OCI-LY7 (cell line): ENCODE measurements at regions not wholly inside any gene's neighbourhood (a gene's known extent, or its start where the extent isn't known, plus 50 kb on each side); places are given as distances from the start of the nearest gene placed in this dataset.

ENCODE experiments used
- BruUV-seq: library from RNA; stranded (reverse); fragments of 400-500 nt; replicated peaks from 2 replicates; lab custom pipeline; 2021; lab: Mats Ljungman, UMichigan
- CTCF ChIA-PET: fragments of 300-600 bp; sonication (Branson Sonifier 250); formaldehyde crosslinking; loops from one replicate; lab custom pipeline; 2022; ENCODE audit warnings: antibody characterized with exemption; ENCODE audit not compliant: unreplicated experiment; lab: Charles Lee
- POLR2A ChIA-PET: fragments of 300-600 bp; sonication (Branson Sonifier 250); formaldehyde crosslinking; loops from one replicate; lab custom pipeline; 2022; ENCODE audit warnings: antibody characterized with exemption; lab: Charles Lee
- DNase-seq: peaks from one replicate; pipeline ENCODE4 v3.0.0-alpha.2; 2015; ENCODE audit warnings: low spot score
- H2AFZ ChIP-seq: fragments of 200-600 bp; sonication (generic), shearing (Covaris generic); 2 replicates; pipeline ENCODE4 v1.6.1; 2014; ENCODE audit warnings: mild to moderate bottlenecking, antibody characterized with exemption, low read length, moderate library complexity
- H3K27ac ChIP-seq: fragments of 200-600 bp; sonication (generic); 2 replicates; pipeline ENCODE4 v1.5.1; 2014; ENCODE audit warnings: mixed run types, low read depth, mild to moderate bottlenecking, moderate library complexity, low read length, inconsistent platforms; ENCODE audit not compliant: poor library complexity, severe bottlenecking
- H3K36me3 ChIP-seq: fragments of 200-600 bp; sonication (generic); 2 replicates; pipeline ENCODE4 v1.6.1; 2014; ENCODE audit warnings: mild to moderate bottlenecking, antibody characterized with exemption, low read length, moderate library complexity, mixed read lengths; ENCODE audit not compliant: insufficient read depth
- H3K4me1 ChIP-seq: fragments of 200-600 bp; sonication (generic); 2 replicates; pipeline ENCODE4 v1.5.1; 2014; ENCODE audit warnings: mild to moderate bottlenecking, low read length; ENCODE audit not compliant: insufficient read depth, poor library complexity, severe bottlenecking
- H3K4me2 ChIP-seq: fragments of 200-600 bp; sonication (generic); 2 replicates; pipeline ENCODE4 v1.6.1; 2014; ENCODE audit warnings: mild to moderate bottlenecking, low read length
- H3K4me3 ChIP-seq: fragments of 200-600 bp; sonication (generic); 2 replicates; pipeline ENCODE4 v1.5.1; 2014; ENCODE audit warnings: mild to moderate bottlenecking, low read depth, low read length; ENCODE audit not compliant: poor library complexity, severe bottlenecking
- H3K79me2 ChIP-seq: fragments of 200-600 bp; sonication (generic); 2 replicates; pipeline ENCODE4 v1.6.1; 2016; ENCODE audit warnings: low read depth, mild to moderate bottlenecking, low read length, moderate library complexity, mixed read lengths; ENCODE audit not compliant: insufficient read depth
- H3K9me2 ChIP-seq: fragments of 200-600 bp; sonication (generic); 2 replicates; pipeline ENCODE4 v1.6.1; 2016; ENCODE audit warnings: mild to moderate bottlenecking, low read length, mixed read lengths; ENCODE audit not compliant: insufficient read depth
- H3K9me3 ChIP-seq: fragments of 200-600 bp; sonication (generic); 2 replicates; pipeline ENCODE4 v1.6.1; 2014; ENCODE audit warnings: mild to moderate bottlenecking, mixed run types, low read length, mixed read lengths
- H4K20me1 ChIP-seq: fragments of 200-600 bp; sonication (generic); 2 replicates; pipeline ENCODE4 v1.6.1; 2014; ENCODE audit warnings: mild to moderate bottlenecking, antibody characterized with exemption, low read length, moderate library complexity, mixed read lengths; ENCODE audit not compliant: insufficient read depth
- CTCF ChIP-seq: fragments of 200-600 bp; sonication (generic); conservative IDR thresholded peaks from 2 replicates; pipeline ENCODE4 v1.5.1; 2014; ENCODE audit warnings: mild to moderate bottlenecking, antibody characterized with exemption, low read length, moderate library complexity, mixed read lengths
- EZH2phosphoT487 ChIP-seq: fragments of 200-600 bp; sonication (generic); IDR thresholded peaks from 2 replicates; pipeline ENCODE4 v1.6.1; 2018; ENCODE audit warnings: low read depth, borderline replicate concordance, mild to moderate bottlenecking, mixed run types, antibody characterized with exemption, low read length, moderate library complexity, mixed read lengths
- intact Hi-C: fragments of 100-400 bp; cut with micrococcal nuclease; formaldehyde crosslinking; loops from one replicate; pipeline ENCODE4 v1.10.0; 2022; ENCODE audit not compliant: unreplicated experiment

DNA sequence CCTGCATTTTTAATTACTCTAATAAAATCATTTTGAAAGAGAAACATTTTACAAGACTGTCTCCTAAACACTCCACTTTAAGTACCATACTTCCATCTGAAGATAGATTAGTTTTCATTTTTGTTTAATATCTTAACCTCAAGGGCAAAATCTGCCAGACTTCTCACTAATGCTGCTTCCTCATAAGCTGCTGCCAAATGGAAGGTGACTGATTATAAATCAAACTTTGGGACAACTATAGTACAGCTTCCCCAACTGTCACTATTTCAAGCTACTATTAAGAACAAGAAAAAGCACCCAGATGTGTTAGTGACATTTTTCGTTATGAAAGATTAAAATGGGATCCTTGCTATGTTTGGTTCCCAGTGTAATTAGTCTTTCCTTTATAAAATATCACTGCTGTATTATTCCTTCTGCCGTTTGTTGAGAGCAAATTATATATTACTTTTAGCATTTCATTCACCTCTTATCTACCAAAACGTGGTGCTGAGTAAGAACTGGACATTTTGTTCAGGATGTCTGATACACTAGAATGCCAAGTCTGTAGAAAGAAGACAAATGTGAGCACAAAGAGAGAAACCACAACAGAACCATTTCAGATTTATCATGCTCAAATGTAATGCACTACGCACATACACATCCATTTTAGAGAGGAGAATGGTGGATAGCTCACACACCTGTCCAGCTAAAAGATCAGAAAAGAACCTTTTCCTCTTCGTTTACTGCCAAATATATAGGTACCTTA lies 312.2 kb upstream of the C11orf87 start:
- CTCF ChIA-PET, result no interaction called here
- Histone ChIP-seq H3K4me1 (no peaks in the 10 kb centered on the region), H3K79me2 (no peaks in the 10 kb centered on the region), H3K36me3 (no peaks in the 10 kb centered on the region), H2AFZ (no peak overlapping the region), H3K9me2 (no peaks in the 10 kb centered on the region), H3K4me2 (no peak overlapping the region), H3K4me3 (no peak overlapping the region), H3K27ac (no peak overlapping the region), H4K20me1 (no peaks in the 10 kb centered on the region), H3K9me3 (no peaks in the 10 kb centered on the region)
- POLR2A ChIA-PET, result interaction anchor here (0.7 kb wide), 1 partner anchor 142 kb away, joined by 3 read pairs; no protein-coding TSS in a partner anchor
- no TSS peak for BruUV-seq
- no peak for DNase-seq
- intact Hi-C loops, result no loop called here
- TF ChIP-seq EZH2phosphoT487, result no peak
- TF ChIP-seq CTCF, result no peak

DNA sequence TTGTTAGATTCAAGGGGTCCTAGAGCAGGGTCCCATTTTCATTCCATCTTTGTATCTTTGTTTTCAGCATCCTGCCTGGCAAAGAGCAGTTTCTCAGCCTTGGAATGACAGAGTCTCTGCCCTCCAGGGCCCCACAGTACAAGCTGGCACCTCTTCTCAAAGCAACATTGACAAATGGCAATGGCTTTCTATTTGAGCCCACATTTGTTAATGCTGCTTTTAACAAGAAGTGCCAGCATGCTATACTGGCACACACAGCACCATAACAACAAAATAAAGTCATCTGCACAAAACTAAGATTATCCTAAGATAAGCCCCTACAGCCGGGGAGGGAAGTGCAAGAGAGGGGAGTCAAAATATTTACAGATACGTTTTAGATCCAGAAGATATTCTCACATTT lies 309.7 kb upstream of the C11orf87 start:
- Histone ChIP-seq H3K9me3 (no peaks in the 10 kb centered on the region), H3K27ac (no peak overlapping the region), H3K4me3 (no peak overlapping the region), H3K36me3 (no peaks in the 10 kb centered on the region), H4K20me1 (no peaks in the 10 kb centered on the region), H3K9me2 (no peaks in the 10 kb centered on the region), H3K79me2 (no peaks in the 10 kb centered on the region), H2AFZ (no peak overlapping the region), H3K4me1 (no peaks in the 10 kb centered on the region), H3K4me2 (no peak overlapping the region)
- CTCF ChIA-PET, result no interaction called here
- TF ChIP-seq CTCF (no peak), EZH2phosphoT487 (no peak)
- DNase-seq, result no peak
- intact Hi-C loops, result no loop called here
- POLR2A ChIA-PET, result no interaction called here
- no TSS peak for BruUV-seq

DNA sequence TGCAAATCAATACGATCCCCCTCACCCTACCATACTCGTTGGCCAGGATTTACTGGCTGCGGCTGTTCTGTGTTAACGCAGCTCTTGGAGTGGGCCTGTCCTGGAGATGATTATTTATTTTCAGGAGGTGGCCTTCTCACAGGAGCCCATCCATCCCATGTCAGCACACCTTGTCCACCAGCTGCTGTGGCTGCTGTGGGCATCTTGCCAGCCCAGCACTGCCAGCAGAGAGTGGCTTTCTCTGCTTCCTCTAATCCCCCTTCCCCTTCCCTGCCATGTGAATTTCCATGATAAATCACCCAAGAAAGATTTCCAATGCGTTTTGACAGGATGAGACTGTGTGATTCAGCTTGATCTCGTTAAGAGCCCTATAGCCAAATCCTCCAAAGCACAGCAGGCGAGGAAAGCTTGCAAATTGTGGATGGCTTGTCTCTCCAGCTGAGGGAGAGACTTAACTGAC lies 309.1 kb upstream of the C11orf87 start:
- no peak for DNase-seq
- intact Hi-C loops, result no loop called here
- TF ChIP-seq CTCF (no peak), EZH2phosphoT487 (no peak)
- Histone ChIP-seq H3K79me2 (no peaks in the 10 kb centered on the region), H3K27ac (no peak overlapping the region), H3K4me1 (no peaks in the 10 kb centered on the region), H2AFZ (no peak overlapping the region), H3K9me2 (no peaks in the 10 kb centered on the region), H4K20me1 (no peaks in the 10 kb centered on the region), H3K36me3 (no peaks in the 10 kb centered on the region), H3K4me3 (no peak overlapping the region), H3K4me2 (no peak overlapping the region), H3K9me3 (no peaks in the 10 kb centered on the region)
- POLR2A ChIA-PET, result no interaction called here
- no TSS peak for BruUV-seq
- CTCF ChIA-PET, result no interaction called here
